A549 (cell line): ENCODE measurements at regions not wholly inside any gene's neighbourhood (a gene's known extent, or its start where the extent isn't known, plus 50 kb on each side); places are given as distances from the start of the nearest gene placed in this dataset.

Source experiments
- CHD2 ChIP-seq: fragments of 150-350 bp; IDR thresholded peaks from 2 replicates; pipeline ENCODE4 v1.6.1; 2014; ENCODE audit warnings: low read length; ENCODE audit not compliant: partially characterized antibody
- EP300 ChIP-seq, 2 experiments: fragments of >200 bp; sonication (Bioruptor Twin); formaldehyde crosslinking; IDR thresholded peaks; 2 replicates in 1 of 2; 3 replicates in 1 of 2; pipeline ENCODE4 v1.6.1; 2016 to 2017
- POLR2A ChIP-seq: IDR thresholded peaks from 2 replicates; pipeline ENCODE4 v1.6.1; 2012; ENCODE audit warnings: mild to moderate bottlenecking, low read length
- RCOR1 ChIP-seq: fragments of 150-350 bp; IDR thresholded peaks from 2 replicates; pipeline ENCODE4 v1.6.1; 2014; ENCODE audit warnings: antibody characterized with exemption, low read length, low read depth
- SMC3 ChIP-seq: fragments of >200 bp; sonication (Bioruptor Twin); formaldehyde crosslinking; IDR thresholded peaks from 3 replicates; pipeline ENCODE4 v1.6.1; 2018; ENCODE audit warnings: inconsistent platforms
- ZFP36 ChIP-seq: fragments of 450-650 bp; IDR thresholded peaks from 2 replicates; pipeline ENCODE4 v1.6.1; 2014; ENCODE audit warnings: borderline replicate concordance; ENCODE audit not compliant: partially characterized antibody
- TF ChIP-seq, protein P1 (sequence below): fragments of >200 bp; sonication (Bioruptor Twin); formaldehyde crosslinking; IDR thresholded peaks from 3 replicates; pipeline ENCODE4 v1.5.1; 2016
- TF ChIP-seq, protein P2 (sequence below): fragments of >200 bp; sonication (Bioruptor Twin); formaldehyde crosslinking; IDR thresholded peaks from 3 replicates; pipeline ENCODE4 v1.6.1; 2016
- TF ChIP-seq, protein P3 (sequence below): fragments of 200-600 bp; sonication (generic); IDR thresholded peaks from 2 replicates; pipeline ENCODE4 v1.6.1; 2016; ENCODE audit warnings: antibody characterized with exemption, mild to moderate bottlenecking, moderate library complexity
- TF ChIP-seq, protein P4 (sequence below): IDR thresholded peaks from 2 replicates; pipeline ENCODE4 v1.6.1; 2012
- TF ChIP-seq, protein P5 (sequence below): fragments of 450-650 bp; IDR thresholded peaks from 2 replicates; pipeline ENCODE4 v1.6.1; 2014; ENCODE audit warnings: antibody characterized with exemption

DNA sequence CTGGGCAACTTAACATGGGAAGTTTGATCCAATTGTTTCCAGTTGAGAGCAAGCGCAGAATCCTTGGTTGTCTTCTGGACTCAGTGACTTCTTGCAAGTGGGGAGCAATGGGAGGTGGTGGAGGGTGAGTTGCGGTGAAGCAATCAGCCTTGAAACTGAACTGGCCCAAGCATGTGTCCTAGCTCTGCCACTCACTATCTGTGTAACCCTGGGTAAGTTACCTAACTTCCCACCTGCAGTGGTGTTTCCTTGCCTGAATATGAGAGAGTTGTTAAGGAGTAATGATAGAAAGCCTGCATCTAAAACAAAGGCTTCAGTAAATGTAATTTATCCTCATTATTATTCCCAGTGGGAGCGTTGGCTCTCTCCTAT lies 132.5 kb upstream of the NFIA start:
- TF ChIP-seq, protein P1, sequence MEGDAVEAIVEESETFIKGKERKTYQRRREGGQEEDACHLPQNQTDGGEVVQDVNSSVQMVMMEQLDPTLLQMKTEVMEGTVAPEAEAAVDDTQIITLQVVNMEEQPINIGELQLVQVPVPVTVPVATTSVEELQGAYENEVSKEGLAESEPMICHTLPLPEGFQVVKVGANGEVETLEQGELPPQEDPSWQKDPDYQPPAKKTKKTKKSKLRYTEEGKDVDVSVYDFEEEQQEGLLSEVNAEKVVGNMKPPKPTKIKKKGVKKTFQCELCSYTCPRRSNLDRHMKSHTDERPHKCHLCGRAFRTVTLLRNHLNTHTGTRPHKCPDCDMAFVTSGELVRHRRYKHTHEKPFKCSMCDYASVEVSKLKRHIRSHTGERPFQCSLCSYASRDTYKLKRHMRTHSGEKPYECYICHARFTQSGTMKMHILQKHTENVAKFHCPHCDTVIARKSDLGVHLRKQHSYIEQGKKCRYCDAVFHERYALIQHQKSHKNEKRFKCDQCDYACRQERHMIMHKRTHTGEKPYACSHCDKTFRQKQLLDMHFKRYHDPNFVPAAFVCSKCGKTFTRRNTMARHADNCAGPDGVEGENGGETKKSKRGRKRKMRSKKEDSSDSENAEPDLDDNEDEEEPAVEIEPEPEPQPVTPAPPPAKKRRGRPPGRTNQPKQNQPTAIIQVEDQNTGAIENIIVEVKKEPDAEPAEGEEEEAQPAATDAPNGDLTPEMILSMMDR = no peak
- TF ChIP-seq, protein P2, sequence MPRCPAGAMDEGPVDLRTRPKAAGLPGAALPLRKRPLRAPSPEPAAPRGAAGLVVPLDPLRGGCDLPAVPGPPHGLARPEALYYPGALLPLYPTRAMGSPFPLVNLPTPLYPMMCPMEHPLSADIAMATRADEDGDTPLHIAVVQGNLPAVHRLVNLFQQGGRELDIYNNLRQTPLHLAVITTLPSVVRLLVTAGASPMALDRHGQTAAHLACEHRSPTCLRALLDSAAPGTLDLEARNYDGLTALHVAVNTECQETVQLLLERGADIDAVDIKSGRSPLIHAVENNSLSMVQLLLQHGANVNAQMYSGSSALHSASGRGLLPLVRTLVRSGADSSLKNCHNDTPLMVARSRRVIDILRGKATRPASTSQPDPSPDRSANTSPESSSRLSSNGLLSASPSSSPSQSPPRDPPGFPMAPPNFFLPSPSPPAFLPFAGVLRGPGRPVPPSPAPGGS = no peak
- TF ChIP-seq, protein P3, sequence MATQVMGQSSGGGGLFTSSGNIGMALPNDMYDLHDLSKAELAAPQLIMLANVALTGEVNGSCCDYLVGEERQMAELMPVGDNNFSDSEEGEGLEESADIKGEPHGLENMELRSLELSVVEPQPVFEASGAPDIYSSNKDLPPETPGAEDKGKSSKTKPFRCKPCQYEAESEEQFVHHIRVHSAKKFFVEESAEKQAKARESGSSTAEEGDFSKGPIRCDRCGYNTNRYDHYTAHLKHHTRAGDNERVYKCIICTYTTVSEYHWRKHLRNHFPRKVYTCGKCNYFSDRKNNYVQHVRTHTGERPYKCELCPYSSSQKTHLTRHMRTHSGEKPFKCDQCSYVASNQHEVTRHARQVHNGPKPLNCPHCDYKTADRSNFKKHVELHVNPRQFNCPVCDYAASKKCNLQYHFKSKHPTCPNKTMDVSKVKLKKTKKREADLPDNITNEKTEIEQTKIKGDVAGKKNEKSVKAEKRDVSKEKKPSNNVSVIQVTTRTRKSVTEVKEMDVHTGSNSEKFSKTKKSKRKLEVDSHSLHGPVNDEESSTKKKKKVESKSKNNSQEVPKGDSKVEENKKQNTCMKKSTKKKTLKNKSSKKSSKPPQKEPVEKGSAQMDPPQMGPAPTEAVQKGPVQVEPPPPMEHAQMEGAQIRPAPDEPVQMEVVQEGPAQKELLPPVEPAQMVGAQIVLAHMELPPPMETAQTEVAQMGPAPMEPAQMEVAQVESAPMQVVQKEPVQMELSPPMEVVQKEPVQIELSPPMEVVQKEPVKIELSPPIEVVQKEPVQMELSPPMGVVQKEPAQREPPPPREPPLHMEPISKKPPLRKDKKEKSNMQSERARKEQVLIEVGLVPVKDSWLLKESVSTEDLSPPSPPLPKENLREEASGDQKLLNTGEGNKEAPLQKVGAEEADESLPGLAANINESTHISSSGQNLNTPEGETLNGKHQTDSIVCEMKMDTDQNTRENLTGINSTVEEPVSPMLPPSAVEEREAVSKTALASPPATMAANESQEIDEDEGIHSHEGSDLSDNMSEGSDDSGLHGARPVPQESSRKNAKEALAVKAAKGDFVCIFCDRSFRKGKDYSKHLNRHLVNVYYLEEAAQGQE = no peak
- TF ChIP-seq RCOR1 (no peak), ZFP36 (no peak), POLR2A (no peak), EP300 (IDR thresholded peaks at IDR 0.05) (no peak), SMC3 (no peak), CHD2 (no peak)
- TF ChIP-seq, protein P4, sequence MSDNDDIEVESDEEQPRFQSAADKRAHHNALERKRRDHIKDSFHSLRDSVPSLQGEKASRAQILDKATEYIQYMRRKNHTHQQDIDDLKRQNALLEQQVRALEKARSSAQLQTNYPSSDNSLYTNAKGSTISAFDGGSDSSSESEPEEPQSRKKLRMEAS = no peak
- TF ChIP-seq, protein P5, sequence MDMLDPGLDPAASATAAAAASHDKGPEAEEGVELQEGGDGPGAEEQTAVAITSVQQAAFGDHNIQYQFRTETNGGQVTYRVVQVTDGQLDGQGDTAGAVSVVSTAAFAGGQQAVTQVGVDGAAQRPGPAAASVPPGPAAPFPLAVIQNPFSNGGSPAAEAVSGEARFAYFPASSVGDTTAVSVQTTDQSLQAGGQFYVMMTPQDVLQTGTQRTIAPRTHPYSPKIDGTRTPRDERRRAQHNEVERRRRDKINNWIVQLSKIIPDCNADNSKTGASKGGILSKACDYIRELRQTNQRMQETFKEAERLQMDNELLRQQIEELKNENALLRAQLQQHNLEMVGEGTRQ = no peak
